HG03103 (cell line): ENCODE measurements at regions not wholly inside any gene's neighbourhood (a gene's known extent, or its start where the extent isn't known, plus 50 kb on each side); places are given as distances from the start of the nearest gene placed in this dataset.

ENCODE experiments used
- ATAC-seq: cut with Tn5 transposase; IDR thresholded peaks from one replicate; pipeline ENCODE4 v1.9.1; 2021; ENCODE audit warnings: low read depth; ENCODE audit not compliant: unreplicated experiment

- ATAC-seq: no peak
Measured at GRCh38 chr16:73347500-73348375, 299.8 kb upstream of the ZFHX3 start.

GRCh38 chr16:73339821-73340220 is 291.9 kb upstream of the ZFHX3 start:
- ATAC-seq: no peak

GRCh38 chr16:73337373-73338296 is 289.7 kb upstream of the ZFHX3 start:
- no peak for ATAC-seq

DNA sequence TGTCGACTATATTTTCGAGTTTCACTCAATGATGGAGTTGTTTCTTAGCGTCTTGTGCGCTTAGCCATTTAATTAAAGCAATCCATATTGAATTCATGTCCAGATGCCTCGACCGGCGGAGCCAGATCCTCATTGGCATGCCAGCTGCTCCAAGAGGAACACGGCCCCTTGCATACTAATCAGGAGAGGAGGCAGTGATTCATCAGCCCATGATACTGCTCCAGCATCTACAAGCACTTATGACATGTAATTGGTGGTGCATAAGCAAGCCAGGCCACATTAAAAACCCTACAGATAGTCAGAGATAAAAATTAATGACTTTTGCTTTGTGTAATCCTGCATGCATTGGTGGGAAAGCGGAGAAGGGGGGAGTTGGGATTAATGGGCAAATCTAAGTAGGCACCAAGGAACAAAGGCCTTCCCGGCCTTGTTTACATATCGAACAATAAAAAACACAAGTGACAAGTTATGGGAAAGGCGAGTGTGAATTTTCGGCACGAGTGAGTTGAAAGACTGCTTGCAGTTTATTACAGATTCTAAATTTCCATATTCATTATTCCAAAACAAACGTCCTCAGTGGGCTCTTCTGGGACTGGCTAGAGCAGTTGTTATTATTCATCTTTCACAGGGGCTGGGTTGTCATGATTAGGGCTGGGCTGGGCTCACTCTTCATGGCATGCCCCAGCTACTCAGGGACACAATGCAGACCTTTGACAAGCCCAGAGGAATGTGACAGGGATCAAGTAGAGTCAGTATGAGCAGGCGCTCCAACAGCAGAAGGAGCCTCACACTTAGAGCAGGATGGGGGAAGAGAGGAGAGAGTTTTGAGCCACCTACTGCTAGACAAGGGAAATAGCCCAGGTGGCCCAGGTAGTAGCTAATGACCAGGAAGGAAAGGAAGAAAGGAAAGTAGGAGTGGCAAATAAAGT is 281.7 kb upstream of the ZFHX3 start:
- ATAC-seq: no peak

GRCh38 chr16:73326770-73327470 is 279.0 kb upstream of the ZFHX3 start:
- no peak for ATAC-seq

DNA sequence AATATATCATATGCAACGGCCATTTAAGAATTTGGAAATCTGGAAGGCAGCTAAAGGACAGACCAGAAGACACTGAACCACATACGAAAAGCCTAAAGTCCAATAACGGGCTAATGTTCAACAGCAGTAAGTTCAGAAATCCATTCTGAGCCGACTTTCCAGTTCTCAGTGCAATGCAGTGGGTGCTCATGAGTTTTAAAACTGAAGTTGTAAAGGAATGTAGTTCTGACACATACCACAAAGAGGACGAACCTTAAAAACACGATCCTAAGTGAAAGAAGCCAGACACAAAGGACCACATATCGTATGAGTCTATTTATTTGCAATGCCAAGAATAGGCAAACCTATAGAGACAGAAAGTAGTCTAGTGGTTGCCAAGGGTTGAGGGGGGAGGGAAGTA is 278.3 kb upstream of the ZFHX3 start:
- ATAC-seq: no peak

- ATAC-seq: no peak
Measured at GRCh38 chr16:73323880-73324279, 276.0 kb upstream of the ZFHX3 start.

DNA sequence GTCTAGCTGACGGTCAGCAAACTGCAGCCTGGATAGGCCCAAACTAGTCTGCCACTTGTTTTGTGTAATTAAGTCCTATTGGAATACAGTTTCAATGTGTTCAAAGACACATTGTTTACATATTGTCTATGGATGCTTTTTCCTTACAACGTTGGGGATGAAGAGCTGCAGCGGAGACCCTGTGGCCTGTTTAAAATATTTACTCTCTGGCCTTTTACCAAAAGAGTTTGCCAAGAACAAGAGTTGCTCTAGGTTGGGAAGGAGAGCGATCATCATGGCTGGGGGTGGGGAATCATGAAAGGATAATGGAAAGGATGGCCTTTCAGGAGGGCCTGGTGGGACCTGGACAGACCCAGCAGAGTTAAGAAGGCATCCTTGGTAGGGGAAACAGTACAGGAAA is 274.9 kb upstream of the ZFHX3 start:
- ATAC-seq: no peak

GRCh38 chr16:73321853-73322252 is 273.9 kb upstream of the ZFHX3 start:
- ATAC-seq: no peak

- no peak for ATAC-seq
Measured at GRCh38 chr16:73319737-73320136, 271.8 kb upstream of the ZFHX3 start.

DNA sequence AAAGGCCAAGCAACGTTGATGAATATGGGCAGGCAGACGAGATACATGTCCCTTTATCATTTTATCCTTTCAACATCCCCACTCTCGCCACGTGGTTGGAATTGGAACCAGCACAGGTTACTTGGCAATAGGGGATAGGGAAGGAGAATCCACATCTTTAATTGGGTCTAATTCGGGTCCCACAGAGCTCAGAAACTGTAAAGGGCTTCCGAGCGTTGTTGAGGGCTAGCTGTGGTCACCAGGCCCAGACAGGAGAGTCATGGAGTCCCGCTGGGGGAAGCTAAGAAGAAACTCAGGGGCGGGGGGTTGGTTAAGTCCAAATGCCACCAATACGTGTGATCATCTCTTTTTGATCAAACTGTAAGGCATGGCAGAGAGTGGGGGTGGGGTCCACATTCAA is 271.3 kb upstream of the ZFHX3 start:
- ATAC-seq: no peak

- no peak for ATAC-seq
Measured at GRCh38 chr16:73317321-73317857, 269.5 kb upstream of the ZFHX3 start.

- ATAC-seq: peak; percentile 91
Measured at GRCh38 chr16:73315645-73316044, 267.7 kb upstream of the ZFHX3 start.

GRCh38 chr16:73313950-73314349 is 266.0 kb upstream of the ZFHX3 start:
- ATAC-seq: no peak

DNA sequence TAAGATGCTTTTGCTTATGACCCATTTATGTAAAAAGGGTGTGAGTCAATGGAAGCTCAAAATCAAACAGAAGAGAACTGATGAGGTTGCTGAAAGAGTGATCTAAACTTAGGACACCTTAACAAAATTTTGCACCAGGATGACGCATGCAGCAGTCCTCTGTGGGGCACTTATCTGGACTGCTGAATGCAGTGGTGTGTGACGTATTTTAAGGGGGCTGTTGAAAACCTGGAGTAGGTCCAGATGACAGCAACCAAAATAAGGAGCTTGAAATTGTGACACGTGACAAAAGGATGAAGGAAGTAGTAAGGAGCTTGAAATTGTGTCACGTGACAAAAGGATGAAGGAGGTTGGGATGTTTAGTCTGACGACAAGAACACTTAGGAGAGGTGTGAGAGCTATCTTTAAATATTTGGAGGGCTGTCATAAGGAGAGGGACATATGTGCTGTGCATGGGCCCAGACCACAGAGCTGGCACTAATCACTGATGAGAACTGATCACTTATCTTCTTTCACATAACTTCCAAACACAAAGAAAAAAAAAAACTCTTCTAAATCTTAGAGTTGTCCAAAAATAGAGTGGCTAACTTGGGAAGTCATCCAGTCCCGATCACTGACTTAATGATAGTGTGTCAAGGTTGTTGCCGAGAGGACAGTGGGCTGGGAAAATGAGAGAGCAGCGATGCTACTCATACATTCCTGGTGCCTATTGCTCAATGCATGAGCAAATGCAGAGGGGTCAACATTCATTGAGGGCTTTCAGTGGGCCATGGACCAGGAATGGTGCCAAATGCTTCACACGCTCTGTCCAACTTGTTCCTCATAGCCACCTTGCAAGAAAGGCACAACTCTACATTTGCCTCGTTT is 264.2 kb upstream of the ZFHX3 start:
- ATAC-seq: no peak

DNA sequence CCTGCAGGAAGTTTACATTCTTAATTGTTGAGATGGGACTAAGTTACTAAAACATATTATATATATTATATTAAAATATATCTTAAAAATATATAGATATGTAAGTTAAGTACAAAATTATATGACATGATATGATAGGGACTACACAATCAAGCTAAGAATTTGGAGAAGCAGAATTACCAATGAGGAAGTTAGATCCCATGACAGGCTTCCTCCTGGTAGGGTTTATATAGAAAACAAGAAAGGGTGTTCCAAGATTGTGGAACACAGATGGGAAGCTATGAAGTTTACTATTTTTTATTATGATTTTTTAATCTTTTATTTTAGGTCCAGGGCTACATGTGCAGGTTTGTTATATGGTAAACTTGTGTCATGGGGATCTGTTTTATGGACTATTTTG is 260.8 kb upstream of the ZFHX3 start:
- ATAC-seq: no peak

- peak; percentile 69 for ATAC-seq
Measured at GRCh38 chr16:73306901-73307413, 259.0 kb upstream of the ZFHX3 start.

GRCh38 chr16:73304008-73304774 is 256.3 kb upstream of the ZFHX3 start:
- ATAC-seq: no peak
